ENCODE measurements at regions not wholly inside any gene's neighbourhood (a gene's known extent, or its start where the extent isn't known, plus 50 kb on each side); places are given as distances from the start of the nearest gene placed in this dataset.

DNA sequence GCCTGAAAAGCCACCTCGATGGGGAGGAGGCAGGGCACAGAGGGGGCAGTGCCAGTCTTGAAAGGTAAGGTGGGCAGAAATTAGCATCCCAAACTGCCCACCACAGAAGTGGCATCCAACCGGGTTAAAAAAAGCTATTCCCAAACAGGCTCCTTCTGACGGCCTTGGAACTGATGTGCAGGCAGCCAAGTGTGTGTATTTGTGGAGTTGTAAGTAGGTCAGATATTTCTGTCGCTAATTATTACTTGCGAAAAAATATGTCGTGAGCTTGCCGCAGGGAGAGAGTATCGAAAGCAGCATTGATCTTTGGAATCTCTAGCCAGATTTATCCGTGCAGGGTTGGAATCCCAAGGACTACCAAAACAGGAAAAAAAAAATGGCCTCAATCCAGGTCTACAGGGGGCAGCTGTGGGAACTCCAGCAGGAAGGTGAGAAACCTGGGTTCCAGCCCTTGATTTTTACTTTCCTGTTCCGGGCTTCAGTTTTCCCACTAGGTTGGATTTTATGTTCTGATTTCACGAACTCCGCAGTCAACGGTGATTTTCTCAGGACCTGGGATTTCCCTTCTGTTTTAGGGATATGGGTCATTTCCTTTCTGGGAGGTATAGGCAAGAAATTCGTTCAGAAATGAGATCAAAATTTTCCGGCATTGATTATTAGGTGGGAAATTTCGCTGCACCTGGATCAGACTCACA is 200.8 kb downstream of the RGS3 start:
- DNase-seq (ENCODE audit: low read depth), result no peak
- TF ChIP-seq CTCF (IDR thresholded peaks at IDR 0.05; ENCODE audit: insufficient read depth, low read depth, low read length, missing control alignments), result no peak
- no peak overlapping the region for H3K4me3 ChIP-seq (ENCODE audit: low read length)

- H3K4me3 ChIP-seq (ENCODE audit: low read length), result no peak overlapping the region
- TF ChIP-seq CTCF (IDR thresholded peaks at IDR 0.05; ENCODE audit: insufficient read depth, low read depth, low read length, missing control alignments), result no peak
- DNase-seq (ENCODE audit: low read depth), result no peak
Measured at GRCh38 chr9:113665064-113665463, 201.5 kb downstream of the RGS3 start.

DNA sequence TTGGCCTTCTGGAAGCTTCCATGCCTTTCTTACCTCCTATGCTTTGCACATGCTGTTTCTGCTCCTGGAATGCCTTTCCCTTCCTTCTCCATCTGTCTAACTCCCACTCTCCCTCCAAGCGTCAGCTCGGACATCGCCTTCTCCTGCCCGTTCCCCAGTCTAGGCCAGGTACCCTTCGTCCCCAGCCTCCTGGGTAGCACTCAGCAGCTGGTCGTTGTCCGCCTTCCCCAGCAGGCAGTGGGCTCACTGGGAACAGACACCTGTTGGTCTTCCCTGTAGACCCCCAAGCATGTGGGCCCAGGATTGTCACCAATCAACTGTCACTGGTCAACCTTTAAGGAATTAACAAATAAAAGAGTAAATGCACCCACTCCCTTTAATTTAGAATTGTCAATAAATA is 202.2 kb downstream of the RGS3 start:
- no peak for TF ChIP-seq CTCF (IDR thresholded peaks at IDR 0.05; ENCODE audit: insufficient read depth, low read depth, low read length, missing control alignments)
- H3K4me3 ChIP-seq (ENCODE audit: low read length), result no peak overlapping the region

DNA sequence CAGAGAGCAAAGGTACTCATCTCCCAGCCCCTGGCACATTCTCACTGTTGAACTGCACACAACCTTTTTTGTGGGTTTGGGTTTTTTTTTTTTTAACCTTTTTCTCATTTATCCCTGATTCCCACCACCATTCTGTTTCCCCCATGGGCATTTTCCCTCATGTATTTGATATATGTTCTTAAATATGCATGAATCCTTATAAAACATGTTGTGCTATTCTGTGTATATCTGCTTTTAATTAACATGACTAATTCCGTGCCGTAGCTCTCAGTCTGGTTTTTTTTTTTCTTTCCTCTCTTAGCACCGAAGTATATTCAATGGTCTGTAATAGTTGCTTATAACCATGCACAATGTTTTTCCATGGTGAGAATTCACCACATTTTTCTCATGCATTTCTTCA is 204.5 kb downstream of the RGS3 start:
- no peak for TF ChIP-seq CTCF (IDR thresholded peaks at IDR 0.05; ENCODE audit: insufficient read depth, low read depth, low read length, missing control alignments)
- H3K4me3 ChIP-seq (ENCODE audit: low read length), result no peak overlapping the region
- no peak for DNase-seq (ENCODE audit: low read depth)

More for the DNA sequence above, 202.2 kb downstream of the RGS3 start:
- no peak for DNase-seq (ENCODE audit: low read depth)

- no peak for TF ChIP-seq CTCF (IDR thresholded peaks at IDR 0.05; ENCODE audit: insufficient read depth, low read depth, low read length, missing control alignments)
- H3K4me3 ChIP-seq (ENCODE audit: low read length), result no peak overlapping the region
- DNase-seq (ENCODE audit: low read depth), result no peak
Measured at GRCh38 chr9:113669522-113670115, 206.1 kb downstream of the RGS3 start.

GRCh38 chr9:113673726-113674125 is 202.4 kb upstream of the ZNF618 start:
- TF ChIP-seq CTCF (IDR thresholded peaks at IDR 0.05; ENCODE audit: insufficient read depth, low read depth, low read length, missing control alignments), result no peak
- H3K4me3 ChIP-seq (ENCODE audit: low read length), result no peak overlapping the region
- DNase-seq (ENCODE audit: low read depth), result no peak

DNA sequence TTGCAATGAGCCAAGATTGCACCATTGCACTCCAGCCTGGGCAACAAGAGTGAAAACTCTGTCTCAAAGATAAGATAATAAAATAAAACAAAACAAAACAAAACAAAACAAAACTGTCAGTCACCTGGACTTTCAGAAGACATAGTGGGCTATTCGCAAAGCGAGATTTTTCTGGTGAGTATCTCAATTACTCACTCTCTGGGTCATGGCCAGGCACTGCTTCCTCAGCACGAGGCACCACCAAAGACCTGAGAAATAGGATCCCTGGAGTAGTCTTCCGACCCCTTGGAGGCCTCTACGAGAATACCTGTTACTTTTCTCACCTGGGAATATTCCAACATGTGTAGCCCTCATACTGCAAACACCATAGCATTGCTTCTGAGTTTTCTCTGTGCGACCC is 201.7 kb upstream of the ZNF618 start:
- no peak for TF ChIP-seq CTCF (IDR thresholded peaks at IDR 0.05; ENCODE audit: insufficient read depth, low read depth, low read length, missing control alignments)

More for the DNA sequence above, 201.7 kb upstream of the ZNF618 start:
- DNase-seq (ENCODE audit: low read depth), result no peak
- no peak overlapping the region for H3K4me3 ChIP-seq (ENCODE audit: low read length)

Measured in epithelial cell of esophagus (primary cell).